HEK293 (cell line): ENCODE measurements at regions not wholly inside any gene's neighbourhood (a gene's known extent, or its start where the extent isn't known, plus 50 kb on each side); places are given as distances from the start of the nearest gene placed in this dataset.

Experiments used
- CTCF ChIA-PET: fragments of 350-600 bp; formaldehyde crosslinking; extraction: SDS; loops from one replicate; lab custom pipeline; 2021; ENCODE audit warnings: antibody characterized with exemption; lab: Yijun Ruan, JAX
- POLR2A ChIA-PET: fragments of 300-600 bp; formaldehyde crosslinking; extraction: SDS; loops from one replicate; lab custom pipeline; 2020; ENCODE audit warnings: antibody characterized with exemption, inconsistent platforms; lab: Yijun Ruan, JAX
- H3K27ac ChIP-seq: fragments of 200-500 bp; sonication (Bioruptor generic); 2 replicates; pipeline ENCODE4 v1.5.1; 2014; ENCODE audit warnings: low read depth, low read length, control low read depth, inconsistent platforms; ENCODE audit errors: extremely low read depth
- H3K36me3 ChIP-seq, 2 experiments: fragments of 200-500 bp in 1 of 2; sonication (Bioruptor generic) in 1 of 2; 1 replicate in 1 of 2; 2 replicates in 1 of 2; pipeline ENCODE4 v1.5.1; 2014 to 2017; ENCODE audit warnings: inconsistent platforms in 2 of 2, low read length in 2 of 2; ENCODE audit not compliant: control insufficient read depth in 2 of 2, insufficient read depth in 1 of 2
- H3K4me1 ChIP-seq: fragments of 200-500 bp; sonication (Bioruptor generic); 2 replicates; pipeline ENCODE4 v1.5.1; 2014; ENCODE audit warnings: mild to moderate bottlenecking, low read length, inconsistent platforms; ENCODE audit not compliant: control insufficient read depth, insufficient read depth
- H3K4me3 ChIP-seq: 2 replicates; pipeline ENCODE4 v1.5.1; 2011; ENCODE audit warnings: low read depth, mild to moderate bottlenecking, control low read depth, low read length, moderate library complexity
- H3K9me3 ChIP-seq: fragments of 200-500 bp; sonication (Bioruptor generic); 2 replicates; pipeline ENCODE4 v1.5.1; 2014; ENCODE audit warnings: low read depth, low read length, inconsistent platforms; ENCODE audit not compliant: control insufficient read depth, insufficient read depth
- HOXD13 ChIP-seq: sonication (generic); formaldehyde crosslinking; IDR thresholded peaks from 2 replicates; pipeline ENCODE4 v1.8.0; 2022; ENCODE audit warnings: missing genetic modification reagents, borderline replicate concordance
- KLF10 ChIP-seq: fragments of 450-650 bp; IDR thresholded peaks from 2 replicates; pipeline ENCODE4 v1.5.1; 2018; ENCODE audit warnings: missing biosample characterization, mild to moderate bottlenecking, missing genetic modification characterization
- PRDM10 ChIP-seq: fragments of 450-650 bp; formaldehyde crosslinking; IDR thresholded peaks from 2 replicates; pipeline ENCODE4 v1.5.1; 2016; ENCODE audit warnings: missing biosample characterization, missing genetic modification characterization
- ZNF112 ChIP-seq: fragments of 450-650 bp; formaldehyde crosslinking; IDR thresholded peaks from 2 replicates; pipeline ENCODE4 v1.5.0; 2017; ENCODE audit warnings: missing biosample characterization, missing genetic modification characterization
- ZNF121 ChIP-seq: fragments of 450-650 bp; formaldehyde crosslinking; IDR thresholded peaks from 2 replicates; pipeline ENCODE4 v1.5.1; 2016; ENCODE audit warnings: missing biosample characterization, missing genetic modification characterization
- ZNF146 ChIP-seq: fragments of 450-650 bp; formaldehyde crosslinking; IDR thresholded peaks from 2 replicates; pipeline ENCODE4 v1.5.1; 2016; ENCODE audit warnings: missing biosample characterization, missing genetic modification characterization
- ZNF148 ChIP-seq: fragments of 450-650 bp; formaldehyde crosslinking; IDR thresholded peaks from 2 replicates; pipeline ENCODE4 v1.5.0; 2017; ENCODE audit warnings: missing biosample characterization, missing genetic modification characterization, borderline replicate concordance
- ZNF169 ChIP-seq: fragments of 450-650 bp; formaldehyde crosslinking; IDR thresholded peaks from 2 replicates; pipeline ENCODE4 v1.5.1; 2016; ENCODE audit warnings: missing biosample characterization, missing genetic modification characterization
- ZNF184 ChIP-seq: fragments of 450-650 bp; IDR thresholded peaks from 2 replicates; pipeline ENCODE4 v1.5.1; 2018; ENCODE audit warnings: missing biosample characterization, mild to moderate bottlenecking, missing genetic modification characterization
- ZNF239 ChIP-seq: fragments of 450-650 bp; formaldehyde crosslinking; IDR thresholded peaks from 2 replicates; pipeline ENCODE4 v1.5.1; 2016; ENCODE audit warnings: missing biosample characterization, missing genetic modification characterization
- ZNF404 ChIP-seq: fragments of 450-650 bp; formaldehyde crosslinking; IDR thresholded peaks from 2 replicates; pipeline ENCODE4 v1.5.1; 2017; ENCODE audit warnings: missing biosample characterization, missing genetic modification characterization
- ZNF529 ChIP-seq: fragments of 450-650 bp; formaldehyde crosslinking; IDR thresholded peaks from 2 replicates; pipeline ENCODE4 v1.5.1; 2017; ENCODE audit warnings: missing genetic modification characterization, missing biosample characterization; ENCODE audit not compliant: insufficient replicate concordance
- ZNF544 ChIP-seq: fragments of 450-650 bp; formaldehyde crosslinking; IDR thresholded peaks from 2 replicates; pipeline ENCODE4 v1.5.0; 2017; ENCODE audit warnings: missing biosample characterization, missing genetic modification characterization
- ZNF548 ChIP-seq: fragments of 450-650 bp; formaldehyde crosslinking; IDR thresholded peaks from 2 replicates; pipeline ENCODE4 v1.5.1; 2016; ENCODE audit warnings: missing biosample characterization, missing genetic modification characterization
- ZNF768 ChIP-seq: fragments of 450-650 bp; formaldehyde crosslinking; IDR thresholded peaks from 2 replicates; pipeline ENCODE4 v1.5.1; 2018; ENCODE audit warnings: missing biosample characterization, mild to moderate bottlenecking, missing genetic modification characterization
- ZNF785 ChIP-seq: fragments of 450-650 bp; formaldehyde crosslinking; IDR thresholded peaks from 2 replicates; pipeline ENCODE4 v1.5.1; 2016; ENCODE audit warnings: missing biosample characterization, missing genetic modification characterization
- ZNF843 ChIP-seq: fragments of 450-650 bp; formaldehyde crosslinking; IDR thresholded peaks from 2 replicates; pipeline ENCODE4 v1.5.1; 2016; ENCODE audit warnings: missing biosample characterization, missing genetic modification characterization
- ZSCAN16 ChIP-seq: fragments of 450-650 bp; formaldehyde crosslinking; IDR thresholded peaks from 2 replicates; pipeline ENCODE4 v1.5.1; 2016; ENCODE audit warnings: missing biosample characterization, missing genetic modification characterization
- ZSCAN18 ChIP-seq: fragments of 450-650 bp; formaldehyde crosslinking; IDR thresholded peaks from 2 replicates; pipeline ENCODE4 v1.5.1; 2016; ENCODE audit warnings: missing biosample characterization, missing genetic modification characterization
- ZXDB ChIP-seq: fragments of 450-650 bp; formaldehyde crosslinking; IDR thresholded peaks from 2 replicates; pipeline ENCODE4 v1.5.1; 2016; ENCODE audit warnings: missing biosample characterization, missing genetic modification characterization
- TF ChIP-seq, protein P1 (sequence below): fragments of 450-650 bp; formaldehyde crosslinking; IDR thresholded peaks from 2 replicates; pipeline ENCODE4 v1.5.1; 2016; ENCODE audit warnings: missing biosample characterization, missing genetic modification characterization, borderline replicate concordance

DNA sequence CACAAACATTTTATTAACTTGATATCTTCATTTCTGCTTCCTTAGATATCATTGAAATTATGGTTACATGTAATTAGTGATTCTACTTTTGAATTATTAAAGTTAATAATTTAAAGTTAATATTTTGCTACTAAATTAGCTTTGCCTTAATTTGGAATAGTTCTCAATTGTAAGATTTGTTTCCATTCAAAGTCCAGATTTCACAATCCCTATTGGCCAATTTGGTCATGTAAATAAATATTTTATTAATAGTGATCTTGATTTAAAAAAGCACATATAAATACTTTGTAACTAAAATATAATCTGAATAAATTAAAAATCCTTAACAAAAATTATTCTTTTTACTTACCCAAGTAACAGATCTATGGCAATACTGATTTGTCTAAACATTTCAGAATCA is 1558.6 kb downstream of the NCAM2 start:
- ChIA-PET CTCF (no interaction called here), POLR2A (no interaction called here)

DNA sequence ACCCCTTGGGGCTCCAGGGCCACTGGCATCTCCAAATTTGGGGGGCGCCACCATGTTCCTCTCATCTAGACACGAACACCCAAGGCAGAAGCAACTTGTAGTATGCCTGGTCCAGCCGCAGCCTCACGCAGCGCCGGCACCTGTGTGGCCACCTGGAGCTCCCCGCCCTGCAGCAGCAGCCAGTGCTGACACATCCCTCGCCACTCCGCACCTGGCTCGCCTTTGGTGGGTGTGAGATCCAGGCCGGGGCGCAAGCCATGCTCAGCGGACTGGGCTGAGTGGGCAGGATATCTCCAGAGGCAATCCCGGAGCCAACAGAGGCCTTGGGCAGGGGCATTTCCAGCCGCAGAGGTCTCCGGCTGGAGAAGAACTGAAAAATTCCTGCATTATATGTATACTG is 1563.7 kb downstream of the NCAM2 start:
- ChIA-PET CTCF (no interaction called here), POLR2A (no interaction called here)
- Histone ChIP-seq H3K4me1 (no peaks in the 10 kb centered on the region), H3K9me3 (no peaks in the 10 kb centered on the region), H3K27ac (no peak overlapping the region), H3K36me3 (no peaks in the 10 kb centered on the region), H3K4me3 (no peak overlapping the region)
- TF ChIP-seq KLF10 = no peak
- TF ChIP-seq ZNF785 (tag by site-specific recombination) = no peak
- no peak for TF ChIP-seq ZNF184 (tag by site-specific recombination)
- TF ChIP-seq, protein P1, sequence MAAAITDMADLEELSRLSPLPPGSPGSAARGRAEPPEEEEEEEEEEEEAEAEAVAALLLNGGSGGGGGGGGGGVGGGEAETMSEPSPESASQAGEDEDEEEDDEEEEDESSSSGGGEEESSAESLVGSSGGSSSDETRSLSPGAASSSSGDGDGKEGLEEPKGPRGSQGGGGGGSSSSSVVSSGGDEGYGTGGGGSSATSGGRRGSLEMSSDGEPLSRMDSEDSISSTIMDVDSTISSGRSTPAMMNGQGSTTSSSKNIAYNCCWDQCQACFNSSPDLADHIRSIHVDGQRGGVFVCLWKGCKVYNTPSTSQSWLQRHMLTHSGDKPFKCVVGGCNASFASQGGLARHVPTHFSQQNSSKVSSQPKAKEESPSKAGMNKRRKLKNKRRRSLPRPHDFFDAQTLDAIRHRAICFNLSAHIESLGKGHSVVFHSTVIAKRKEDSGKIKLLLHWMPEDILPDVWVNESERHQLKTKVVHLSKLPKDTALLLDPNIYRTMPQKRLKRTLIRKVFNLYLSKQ = no peak
- no peak for TF ChIP-seq HOXD13 (CRISPR knock-in tag)
- no peak for TF ChIP-seq ZXDB
- TF ChIP-seq PRDM10 (tag by site-specific recombination) = no peak

More for the DNA sequence above, 1558.6 kb downstream of the NCAM2 start:
- H3K36me3 ChIP-seq = no peaks in the 10 kb centered on the region
- no peaks in the 10 kb centered on the region for H3K4me1 ChIP-seq
- TF ChIP-seq ZNF146 (tag by site-specific recombination) (no peak), HOXD13 (CRISPR knock-in tag) (no peak), ZNF768 (tag by site-specific recombination) (no peak), ZSCAN16 (tag by site-specific recombination) (no peak), ZNF239 (tag by site-specific recombination) (no peak), ZNF121 (tag by site-specific recombination) (no peak), ZNF112 (tag by site-specific recombination) (no peak), ZSCAN18 (tag by site-specific recombination) (no peak), ZNF404 (tag by site-specific recombination) (no peak), ZNF548 (tag by site-specific recombination) (no peak), ZNF843 (tag by site-specific recombination) (no peak), ZNF148 (tag by site-specific recombination) (no peak), ZNF169 (no peak), ZNF529 (tag by site-specific recombination) (no peak), ZNF544 (tag by site-specific recombination) (no peak)
- no peaks in the 10 kb centered on the region for H3K9me3 ChIP-seq
- no peak overlapping the region for H3K27ac ChIP-seq
- no peak overlapping the region for H3K4me3 ChIP-seq
